ENCODE measurements at regions not wholly inside any gene's neighbourhood (a gene's known extent, or its start where the extent isn't known, plus 50 kb on each side); places are given as distances from the start of the nearest gene placed in this dataset.

- TF ChIP-seq CTCF (IDR thresholded peaks at IDR 0.05): no peak
- intact Hi-C loops (cut with DNase I): no loop called here
Measured at GRCh38 chr11:71189768-71190315, 62.5 kb downstream of the SHANK2 start.

GRCh38 chr11:71188886-71189767 is 63.2 kb downstream of the SHANK2 start:
- 77 to 86% (median 77%) methylated on average over 20 of the region's 20 CpGs for WGBS, 3 donors
- Histone ChIP-seq H3K36me3 (ENCODE audit: insufficient read depth in 1 of 2, low read depth in 1 of 2) (no peaks in the 10 kb centered on the region), H3K27me3 (ENCODE audit: insufficient read depth in 3 of 3, low read length in 2 of 3) (peaks cover 0 to 12% (median 3%) of the 10 kb centered on the region in 3 donors), H3K9me3 (no peaks in the 10 kb centered on the region), H3K27ac (no peak overlapping the region), H3K4me1 (no peaks in the 10 kb centered on the region), H3K4me3 (no peak overlapping the region)
- no peak for ATAC-seq
- TF ChIP-seq CTCF (IDR thresholded peaks at IDR 0.05): no peak
- peak in 1 of 2 donors; percentile 42 for DNase-seq
- intact Hi-C loops (cut with DNase I): no loop called here

More at GRCh38 chr11:71189768-71190315, 62.5 kb downstream of the SHANK2 start:
- peak in 1 of 2 donors; percentile 30 for DNase-seq
- Histone ChIP-seq H3K4me3 (no peak overlapping the region), H3K27me3 (ENCODE audit: insufficient read depth in 3 of 3, low read length in 2 of 3) (peaks cover 0 to 12% (median 2%) of the 10 kb centered on the region in 3 donors), H3K4me1 (no peaks in the 10 kb centered on the region), H3K36me3 (ENCODE audit: insufficient read depth in 1 of 2, low read depth in 1 of 2) (no peaks in the 10 kb centered on the region), H3K27ac (no peak overlapping the region), H3K9me3 (no peaks in the 10 kb centered on the region)
- ATAC-seq: no peak
- WGBS, 3 donors: 86 to 90% (median 89%) methylated on average over 14 of the region's 14 CpGs

- WGBS, 3 donors: 90 to 97% (median 92%) methylated on average over 6 to 8 of the region's 8 CpGs
- Histone ChIP-seq H3K36me3 (ENCODE audit: insufficient read depth in 1 of 2, low read depth in 1 of 2) (no peaks in the 10 kb centered on the region), H3K27me3 (ENCODE audit: insufficient read depth in 3 of 3, low read length in 2 of 3) (peaks cover 0 to 12% (median 4%) of the 10 kb centered on the region in 3 donors), H3K27ac (no peak overlapping the region), H3K4me1 (no peaks in the 10 kb centered on the region), H3K9me3 (no peaks in the 10 kb centered on the region), H3K4me3 (no peak overlapping the region)
- no peak for DNase-seq
- ATAC-seq: no peak
- no peak for TF ChIP-seq CTCF (IDR thresholded peaks at IDR 0.05)
- intact Hi-C loops (cut with DNase I): no loop called here
Measured at GRCh38 chr11:71188073-71188472, 64.3 kb downstream of the SHANK2 start.

GRCh38 chr11:71186806-71187205 is 65.6 kb downstream of the SHANK2 start:
- no peak for ATAC-seq
- TF ChIP-seq CTCF (IDR thresholded peaks at IDR 0.05): no peak
- peak in 1 of 2 donors; percentile 7 for DNase-seq
- Histone ChIP-seq H3K9me3 (no peaks in the 10 kb centered on the region), H3K4me3 (no peak overlapping the region), H3K4me1 (no peaks in the 10 kb centered on the region), H3K27me3 (ENCODE audit: insufficient read depth in 3 of 3, low read length in 2 of 3) (peaks cover 0 to 12% (median 4%) of the 10 kb centered on the region in 3 donors), H3K27ac (no peak overlapping the region), H3K36me3 (ENCODE audit: insufficient read depth in 1 of 2, low read depth in 1 of 2) (no peaks in the 10 kb centered on the region)
- intact Hi-C loops (cut with DNase I): no loop called here
- 33 to 55% (median 41%) methylated on average over 8 of the region's 8 CpGs for WGBS, 3 donors
